ENCODE measurements at regions not wholly inside any gene's neighbourhood (a gene's known extent, or its start where the extent isn't known, plus 50 kb on each side); places are given as distances from the start of the nearest gene placed in this dataset.

GRCh38 chr2:123532994-123533393 lies 492.1 kb upstream of the CNTNAP5 start:
- TF ChIP-seq ZNF274 (IDR thresholded peaks at IDR 0.05; ENCODE audit: low read depth, low read length) (no peak), YY1 (IDR thresholded peaks at IDR 0.05; ENCODE audit: insufficient read depth, insufficient read length) (no peak), SUZ12 (IDR thresholded peaks at IDR 0.05; ENCODE audit: extremely low read depth, insufficient read depth, insufficient read length) (no peak)
